ENCODE measurements at regions not wholly inside any gene's neighbourhood (a gene's known extent, or its start where the extent isn't known, plus 50 kb on each side); places are given as distances from the start of the nearest gene placed in this dataset.

DNA sequence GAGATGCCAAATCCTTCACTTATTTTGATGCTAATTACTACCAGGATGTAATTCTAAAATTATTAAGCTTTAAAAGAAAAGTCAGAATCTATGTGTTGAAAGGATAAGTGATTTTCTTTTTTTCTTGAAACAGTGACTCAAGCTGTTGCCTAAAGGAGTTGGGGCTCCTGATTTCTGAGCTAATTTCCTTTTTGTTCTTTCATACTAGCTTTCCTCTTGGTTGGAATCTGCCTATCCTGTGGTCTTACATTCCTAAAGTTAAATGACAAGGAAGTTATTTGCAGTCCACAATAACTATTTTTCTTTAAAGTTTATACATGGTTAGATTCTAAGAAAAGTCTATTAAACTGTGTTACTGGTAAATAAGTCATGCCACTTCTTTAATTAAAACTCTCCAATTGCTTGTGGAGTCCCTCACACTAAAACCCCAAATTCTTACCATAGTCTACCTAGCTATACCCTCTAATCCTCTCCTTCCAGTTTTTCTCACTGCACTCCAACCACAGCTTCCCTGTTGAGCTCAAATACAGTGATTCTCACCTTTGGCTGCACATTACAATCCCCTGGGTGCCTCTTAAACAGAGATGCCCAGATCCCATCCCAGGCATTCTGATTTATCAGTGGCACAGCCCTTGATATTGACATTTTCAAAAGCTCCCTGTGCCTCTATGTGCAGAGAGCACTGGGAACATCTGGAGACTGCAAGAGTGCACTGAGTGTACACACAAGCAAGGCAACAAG, 63.3 kb upstream of the EFEMP1 start:
- H3K27ac ChIP-seq (ENCODE audit: control insufficient read depth, insufficient read depth, low read length), result no peak overlapping the region
- no peaks in the 10 kb centered on the region for H3K36me3 ChIP-seq (ENCODE audit: control insufficient read depth in 2 of 2, extremely low read depth in 1 of 2, insufficient read depth in 2 of 2, low read length in 2 of 2)
- FAIRE-seq, result no peak
- TF ChIP-seq, protein P1, sequence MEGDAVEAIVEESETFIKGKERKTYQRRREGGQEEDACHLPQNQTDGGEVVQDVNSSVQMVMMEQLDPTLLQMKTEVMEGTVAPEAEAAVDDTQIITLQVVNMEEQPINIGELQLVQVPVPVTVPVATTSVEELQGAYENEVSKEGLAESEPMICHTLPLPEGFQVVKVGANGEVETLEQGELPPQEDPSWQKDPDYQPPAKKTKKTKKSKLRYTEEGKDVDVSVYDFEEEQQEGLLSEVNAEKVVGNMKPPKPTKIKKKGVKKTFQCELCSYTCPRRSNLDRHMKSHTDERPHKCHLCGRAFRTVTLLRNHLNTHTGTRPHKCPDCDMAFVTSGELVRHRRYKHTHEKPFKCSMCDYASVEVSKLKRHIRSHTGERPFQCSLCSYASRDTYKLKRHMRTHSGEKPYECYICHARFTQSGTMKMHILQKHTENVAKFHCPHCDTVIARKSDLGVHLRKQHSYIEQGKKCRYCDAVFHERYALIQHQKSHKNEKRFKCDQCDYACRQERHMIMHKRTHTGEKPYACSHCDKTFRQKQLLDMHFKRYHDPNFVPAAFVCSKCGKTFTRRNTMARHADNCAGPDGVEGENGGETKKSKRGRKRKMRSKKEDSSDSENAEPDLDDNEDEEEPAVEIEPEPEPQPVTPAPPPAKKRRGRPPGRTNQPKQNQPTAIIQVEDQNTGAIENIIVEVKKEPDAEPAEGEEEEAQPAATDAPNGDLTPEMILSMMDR (optimal IDR thresholded peaks at IDR 0.05 in 1 of 3, IDR thresholded peaks at IDR 0.05 in 1 of 3, conservative IDR thresholded peaks at IDR 0.05 in 1 of 3; ENCODE audit: extremely low read depth in 1 of 3, insufficient read depth in 2 of 3, low read length in 3 of 3), result no peak
- no peak for TF ChIP-seq EZH2 (IDR thresholded peaks at IDR 0.05; ENCODE audit: low read length)
- no peak for DNase-seq (ENCODE audit: low read depth, low spot score)
- no peak overlapping the region for H3K9ac ChIP-seq (ENCODE audit: control insufficient read depth, extremely low read depth, insufficient read depth, low read length)
- peaks cover 3% of the 10 kb centered on the region for H3K27me3 ChIP-seq (ENCODE audit: control insufficient read depth, extremely low read depth, insufficient read depth, low read length)
- dilution Hi-C loops (cut with MboI; ENCODE audit: extremely low pct_ligation_motif_present, low sequenced_read_pairs), result no loop called here
- no peaks in the 10 kb centered on the region for H3K79me2 ChIP-seq (ENCODE audit: control insufficient read depth, insufficient read depth, low read length)
- H3K4me2 ChIP-seq (ENCODE audit: control insufficient read depth, extremely low read depth, insufficient read depth, low read depth, low read length), result no peak overlapping the region
- H3K4me1 ChIP-seq (ENCODE audit: control insufficient read depth, extremely low read depth, insufficient read depth, low read length), result no peaks in the 10 kb centered on the region
- no peak overlapping the region for H2AFZ ChIP-seq (ENCODE audit: control insufficient read depth, low read length)
- no peaks in the 10 kb centered on the region for H3K9me3 ChIP-seq (ENCODE audit: control insufficient read depth, low read depth, low read length)
- no peaks in the 10 kb centered on the region for H3K9me1 ChIP-seq (ENCODE audit: control insufficient read depth, extremely low read depth, insufficient read depth, low read length)
- H4K20me1 ChIP-seq (ENCODE audit: control insufficient read depth, extremely low read depth, insufficient read depth, low read length), result no peaks in the 10 kb centered on the region
- H3K4me3 ChIP-seq (ENCODE audit: control insufficient read depth in 2 of 3, extremely low read depth in 1 of 3, insufficient read depth in 2 of 3, low read depth in 1 of 3, low read length in 3 of 3), result no peak overlapping the region

DNA sequence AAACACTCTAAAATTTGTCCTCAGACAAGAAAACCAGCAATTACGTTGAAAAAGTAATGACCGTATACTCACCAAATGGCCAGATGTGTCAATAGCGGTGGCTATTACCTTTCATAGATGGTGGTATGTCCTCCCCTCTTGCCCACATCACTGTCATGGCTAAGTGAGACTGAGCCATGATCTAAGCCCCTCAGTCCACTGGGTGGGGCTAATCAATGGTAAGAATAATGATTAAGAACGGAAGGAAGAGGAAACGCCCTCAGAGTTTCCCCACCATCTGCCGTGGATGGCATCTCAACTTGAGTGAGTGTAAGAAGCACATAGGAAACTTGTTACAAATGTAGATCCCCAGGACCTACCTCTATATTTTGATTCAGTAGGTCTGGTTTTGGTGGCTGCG, 65.8 kb upstream of the EFEMP1 start:
- no peak for TF ChIP-seq EZH2 (IDR thresholded peaks at IDR 0.05; ENCODE audit: low read length)
- TF ChIP-seq, protein P1 (optimal IDR thresholded peaks at IDR 0.05 in 1 of 3, IDR thresholded peaks at IDR 0.05 in 1 of 3, conservative IDR thresholded peaks at IDR 0.05 in 1 of 3; ENCODE audit: extremely low read depth in 1 of 3, insufficient read depth in 2 of 3, low read length in 3 of 3), result no peak
- FAIRE-seq, result no peak
- Histone ChIP-seq H3K27ac (ENCODE audit: control insufficient read depth, insufficient read depth, low read length) (no peak overlapping the region), H3K79me2 (ENCODE audit: control insufficient read depth, insufficient read depth, low read length) (no peaks in the 10 kb centered on the region), H3K27me3 (ENCODE audit: control insufficient read depth, extremely low read depth, insufficient read depth, low read length) (peaks cover 3% of the 10 kb centered on the region), H3K4me3 (ENCODE audit: control insufficient read depth in 2 of 3, extremely low read depth in 1 of 3, insufficient read depth in 2 of 3, low read depth in 1 of 3, low read length in 3 of 3) (no peak overlapping the region), H3K4me2 (ENCODE audit: control insufficient read depth, extremely low read depth, insufficient read depth, low read depth, low read length) (no peak overlapping the region), H4K20me1 (ENCODE audit: control insufficient read depth, extremely low read depth, insufficient read depth, low read length) (no peaks in the 10 kb centered on the region), H3K9ac (ENCODE audit: control insufficient read depth, extremely low read depth, insufficient read depth, low read length) (no peak overlapping the region), H3K9me1 (ENCODE audit: control insufficient read depth, extremely low read depth, insufficient read depth, low read length) (no peaks in the 10 kb centered on the region), H3K36me3 (ENCODE audit: control insufficient read depth in 2 of 2, extremely low read depth in 1 of 2, insufficient read depth in 2 of 2, low read length in 2 of 2) (no peaks in the 10 kb centered on the region), H2AFZ (ENCODE audit: control insufficient read depth, low read length) (no peak overlapping the region), H3K4me1 (ENCODE audit: control insufficient read depth, extremely low read depth, insufficient read depth, low read length) (no peaks in the 10 kb centered on the region), H3K9me3 (ENCODE audit: control insufficient read depth, low read depth, low read length) (no peaks in the 10 kb centered on the region)
- dilution Hi-C loops (cut with MboI; ENCODE audit: extremely low pct_ligation_motif_present, low sequenced_read_pairs), result no loop called here
- no peak for DNase-seq (ENCODE audit: low read depth, low spot score)
